ENCODE measurements at regions not wholly inside any gene's neighbourhood (a gene's known extent, or its start where the extent isn't known, plus 50 kb on each side); places are given as distances from the start of the nearest gene placed in this dataset.

- TF ChIP-seq SMC3 (IDR thresholded peaks at IDR 0.05) (no peak), TP53 (CRISPR knock-in tag; IDR thresholded peaks at IDR 0.05) (no peak), CBX8 (IDR thresholded peaks at IDR 0.05) (no peak), HOXA7 (CRISPR knock-in tag; IDR thresholded peaks at IDR 0.05) (no peak), HDAC2 (IDR thresholded peaks at IDR 0.05) (no peak), RARB (CRISPR knock-in tag; IDR thresholded peaks at IDR 0.05) (no peak), RCOR1 (IDR thresholded peaks at IDR 0.05; ENCODE audit: low read depth, low read length) (no peak), POLR2A (IDR thresholded peaks at IDR 0.05; ENCODE audit: low read length) (no peak), HOXB5 (CRISPR knock-in tag; IDR thresholded peaks at IDR 0.05) (no peak), EHMT2 (IDR thresholded peaks at IDR 0.05; ENCODE audit: low read depth) (no peak), REST (IDR thresholded peaks at IDR 0.05) (no peak)
- TF ChIP-seq, protein P1, sequence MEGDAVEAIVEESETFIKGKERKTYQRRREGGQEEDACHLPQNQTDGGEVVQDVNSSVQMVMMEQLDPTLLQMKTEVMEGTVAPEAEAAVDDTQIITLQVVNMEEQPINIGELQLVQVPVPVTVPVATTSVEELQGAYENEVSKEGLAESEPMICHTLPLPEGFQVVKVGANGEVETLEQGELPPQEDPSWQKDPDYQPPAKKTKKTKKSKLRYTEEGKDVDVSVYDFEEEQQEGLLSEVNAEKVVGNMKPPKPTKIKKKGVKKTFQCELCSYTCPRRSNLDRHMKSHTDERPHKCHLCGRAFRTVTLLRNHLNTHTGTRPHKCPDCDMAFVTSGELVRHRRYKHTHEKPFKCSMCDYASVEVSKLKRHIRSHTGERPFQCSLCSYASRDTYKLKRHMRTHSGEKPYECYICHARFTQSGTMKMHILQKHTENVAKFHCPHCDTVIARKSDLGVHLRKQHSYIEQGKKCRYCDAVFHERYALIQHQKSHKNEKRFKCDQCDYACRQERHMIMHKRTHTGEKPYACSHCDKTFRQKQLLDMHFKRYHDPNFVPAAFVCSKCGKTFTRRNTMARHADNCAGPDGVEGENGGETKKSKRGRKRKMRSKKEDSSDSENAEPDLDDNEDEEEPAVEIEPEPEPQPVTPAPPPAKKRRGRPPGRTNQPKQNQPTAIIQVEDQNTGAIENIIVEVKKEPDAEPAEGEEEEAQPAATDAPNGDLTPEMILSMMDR (IDR thresholded peaks at IDR 0.05): no peak
- TF ChIP-seq, protein P2, sequence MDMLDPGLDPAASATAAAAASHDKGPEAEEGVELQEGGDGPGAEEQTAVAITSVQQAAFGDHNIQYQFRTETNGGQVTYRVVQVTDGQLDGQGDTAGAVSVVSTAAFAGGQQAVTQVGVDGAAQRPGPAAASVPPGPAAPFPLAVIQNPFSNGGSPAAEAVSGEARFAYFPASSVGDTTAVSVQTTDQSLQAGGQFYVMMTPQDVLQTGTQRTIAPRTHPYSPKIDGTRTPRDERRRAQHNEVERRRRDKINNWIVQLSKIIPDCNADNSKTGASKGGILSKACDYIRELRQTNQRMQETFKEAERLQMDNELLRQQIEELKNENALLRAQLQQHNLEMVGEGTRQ (IDR thresholded peaks at IDR 0.05): no peak
Measured at GRCh38 chr15:29207027-29207757, 62.4 kb downstream of the NSMCE3 start.

Data from A549 (cell line).